HG03196 (cell line): ENCODE measurements at regions not wholly inside any gene's neighbourhood (a gene's known extent, or its start where the extent isn't known, plus 50 kb on each side); places are given as distances from the start of the nearest gene placed in this dataset.

Source experiments
- ATAC-seq: cut with Tn5 transposase; IDR thresholded peaks from one replicate; pipeline ENCODE4 v1.9.1; 2021; ENCODE audit not compliant: unreplicated experiment

GRCh38 chr2:5950736-5951135 is 258.6 kb downstream of the SOX11 start:
- no peak for ATAC-seq

DNA sequence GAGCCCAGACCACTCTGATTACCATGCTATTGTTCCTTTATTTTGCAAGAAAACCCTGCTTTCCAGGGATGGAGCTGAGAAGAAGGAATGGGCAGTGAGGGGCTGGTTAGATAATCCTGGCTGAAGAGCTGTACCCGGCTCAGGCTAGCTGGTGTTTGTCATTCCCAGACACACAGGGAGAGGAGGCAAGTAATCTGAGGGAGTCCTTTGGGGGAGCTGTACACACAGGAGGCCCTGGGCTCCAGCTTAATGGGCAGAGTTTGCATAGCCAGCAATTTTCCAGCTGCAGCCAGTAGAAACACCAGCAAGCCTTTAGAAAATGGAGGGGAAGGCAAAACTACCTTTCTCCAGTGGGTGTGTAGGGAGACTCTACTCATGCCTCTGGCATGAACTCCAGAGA is 259.3 kb downstream of the SOX11 start:
- ATAC-seq, result no peak

GRCh38 chr2:5953525-5953924 is 261.3 kb downstream of the SOX11 start:
- no peak for ATAC-seq

DNA sequence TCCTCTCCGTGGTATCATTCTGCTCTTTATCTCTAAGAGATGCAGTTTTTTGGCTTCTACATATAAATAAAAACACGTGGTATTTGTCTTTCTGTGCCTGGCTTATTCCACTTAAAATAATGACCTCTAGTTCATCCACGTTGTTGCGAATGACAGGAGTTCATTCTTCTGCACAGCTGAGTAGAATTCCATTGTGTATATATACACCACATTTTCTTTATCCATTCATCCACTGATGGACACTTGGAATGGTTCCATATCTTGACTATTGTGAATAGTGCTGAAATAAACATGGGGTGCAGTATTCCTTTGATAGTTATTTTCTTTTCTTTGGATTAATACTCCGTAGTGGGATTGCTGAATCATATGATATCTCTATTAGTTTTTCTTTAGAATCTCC is 262.3 kb downstream of the SOX11 start:
- ATAC-seq, result no peak

- ATAC-seq, result no peak
These were observed 263.7 kb downstream of the SOX11 start for GRCh38 chr2:5955921-5956320.

DNA sequence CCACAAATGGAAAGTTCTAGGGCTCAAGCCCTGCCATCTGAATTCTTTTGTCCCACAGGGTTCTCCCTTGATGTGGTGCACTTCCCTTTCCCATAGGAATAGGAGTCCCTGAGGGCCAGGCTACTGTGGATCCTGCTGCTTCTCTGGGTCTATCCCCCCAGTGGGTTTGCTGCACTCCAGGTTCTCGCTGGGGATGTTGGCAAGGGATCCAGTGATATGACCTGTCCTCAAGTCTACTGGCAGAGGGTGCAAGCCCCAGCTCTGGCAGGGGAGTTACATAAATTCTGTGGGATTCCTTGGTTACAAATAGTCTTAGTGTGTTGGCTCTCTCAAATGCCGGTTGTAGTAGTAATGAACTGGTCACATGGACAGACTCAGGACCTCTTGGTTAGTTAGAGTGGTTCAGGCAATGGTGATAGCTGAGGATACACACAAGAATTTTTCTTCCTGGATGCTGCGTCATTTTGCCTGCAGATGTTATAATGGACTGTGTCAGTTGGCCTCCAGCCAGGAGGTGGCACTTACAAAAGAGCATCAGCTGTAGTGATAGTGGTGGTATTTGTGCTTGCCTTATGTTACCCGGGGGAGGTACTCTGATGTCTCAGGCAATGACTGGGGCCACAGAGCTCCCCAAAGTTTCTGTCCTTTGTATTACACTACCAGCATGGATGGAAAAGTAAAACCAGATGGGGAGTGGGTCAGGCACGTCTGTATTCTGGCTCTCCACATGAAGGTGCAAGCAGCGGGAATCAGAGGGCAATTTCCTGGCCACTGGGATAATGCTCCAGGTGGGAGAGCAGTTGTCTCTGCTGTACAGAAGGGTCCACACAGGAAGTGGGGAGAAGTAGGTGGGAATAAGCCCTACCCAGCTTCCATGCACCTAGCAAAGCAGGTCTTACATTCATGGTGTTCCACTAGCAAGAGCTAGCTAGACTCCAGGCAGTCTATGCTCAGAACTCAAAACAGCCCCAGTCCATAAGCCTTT is 267.9 kb downstream of the SOX11 start:
- no peak for ATAC-seq

- no peak for ATAC-seq
These were observed 275.3 kb downstream of the SOX11 start for GRCh38 chr2:5967506-5967905.

DNA sequence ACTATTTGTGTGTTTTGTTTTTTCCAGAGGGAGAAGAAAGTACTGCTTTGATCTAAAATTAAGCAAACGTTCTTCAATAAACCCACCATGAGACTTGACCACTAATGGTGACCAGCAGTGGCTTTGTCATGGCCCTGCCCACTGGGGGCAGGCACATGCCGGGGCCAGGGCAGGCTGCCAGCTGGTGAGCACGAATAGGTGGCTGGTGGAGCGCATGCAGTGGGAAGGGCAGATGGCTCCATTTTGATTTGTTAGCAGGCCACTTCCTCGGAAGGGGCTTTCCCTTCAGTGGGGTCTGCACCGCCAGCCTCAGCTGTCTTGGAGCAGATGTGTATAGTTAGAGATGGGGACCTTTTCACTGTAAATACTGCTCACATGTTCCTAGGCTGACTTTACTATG is 277.1 kb downstream of the SOX11 start:
- no peak for ATAC-seq

DNA sequence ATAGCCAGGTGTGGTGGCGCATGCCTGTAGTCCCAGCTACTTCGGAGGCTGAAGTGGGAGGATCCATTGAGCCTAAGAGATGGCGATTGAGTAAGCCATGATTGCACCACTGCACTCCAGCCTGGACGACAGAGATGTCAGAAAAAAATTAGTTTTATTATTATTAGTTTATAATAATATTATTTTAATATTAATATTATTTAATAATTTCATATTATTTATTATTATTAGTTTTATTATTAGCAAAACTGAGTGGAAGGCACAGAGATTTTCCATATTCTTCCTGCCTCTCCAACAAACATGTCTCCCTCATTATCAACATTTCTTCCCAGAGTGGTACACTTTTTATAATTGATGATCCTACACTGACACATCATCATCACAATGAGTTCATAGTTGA is 278.2 kb downstream of the SOX11 start:
- ATAC-seq, result no peak

DNA sequence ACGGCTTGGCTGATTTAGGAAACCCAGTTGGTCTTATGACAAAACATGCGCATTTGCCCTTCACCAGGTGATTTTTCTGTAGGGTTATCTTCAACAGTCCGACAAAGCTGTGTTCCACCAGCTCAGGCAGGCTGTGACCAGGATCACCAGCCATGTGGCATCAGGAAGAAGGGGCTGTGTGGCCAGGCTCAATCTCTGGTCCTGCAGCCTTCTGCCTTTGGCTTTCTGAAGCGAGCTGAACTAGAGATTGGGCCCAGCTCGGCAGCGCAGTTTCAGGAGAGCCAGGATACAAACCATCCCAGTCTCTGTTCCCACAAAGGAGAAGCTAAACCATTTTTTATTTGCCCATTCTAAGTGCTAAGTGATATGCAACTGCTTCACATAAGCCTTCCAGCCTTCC is 282.3 kb downstream of the SOX11 start:
- ATAC-seq, result no peak

- no peak for ATAC-seq
These were observed 283.2 kb downstream of the SOX11 start for GRCh38 chr2:5975401-5975800.

DNA sequence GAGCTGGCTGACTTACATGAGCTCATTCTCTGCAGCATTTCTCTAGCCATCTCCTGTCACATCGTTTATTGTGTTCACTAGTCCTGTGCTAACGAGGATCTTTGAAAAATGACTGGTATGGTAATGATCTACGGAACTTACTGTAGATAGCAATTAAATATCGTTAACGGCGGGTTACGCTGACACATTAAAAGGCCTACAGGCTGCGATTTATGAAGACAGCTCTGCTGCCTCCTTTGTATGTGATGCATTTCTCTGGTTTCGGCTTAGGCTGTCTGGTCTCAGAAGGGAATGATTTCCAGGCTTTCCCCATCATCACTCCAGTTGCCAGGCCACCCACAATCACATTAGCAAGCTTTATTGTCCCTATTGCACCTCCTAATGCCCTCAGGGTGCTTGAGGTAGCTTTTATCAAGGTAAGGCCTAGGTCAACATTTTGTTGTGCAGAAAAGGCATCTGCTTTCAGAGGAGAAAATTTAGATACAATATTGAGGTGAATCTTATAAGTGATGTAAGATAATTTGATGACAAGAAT is 284.4 kb downstream of the SOX11 start:
- ATAC-seq, result no peak

GRCh38 chr2:5977477-5977876 is 285.3 kb downstream of the SOX11 start:
- no peak for ATAC-seq

DNA sequence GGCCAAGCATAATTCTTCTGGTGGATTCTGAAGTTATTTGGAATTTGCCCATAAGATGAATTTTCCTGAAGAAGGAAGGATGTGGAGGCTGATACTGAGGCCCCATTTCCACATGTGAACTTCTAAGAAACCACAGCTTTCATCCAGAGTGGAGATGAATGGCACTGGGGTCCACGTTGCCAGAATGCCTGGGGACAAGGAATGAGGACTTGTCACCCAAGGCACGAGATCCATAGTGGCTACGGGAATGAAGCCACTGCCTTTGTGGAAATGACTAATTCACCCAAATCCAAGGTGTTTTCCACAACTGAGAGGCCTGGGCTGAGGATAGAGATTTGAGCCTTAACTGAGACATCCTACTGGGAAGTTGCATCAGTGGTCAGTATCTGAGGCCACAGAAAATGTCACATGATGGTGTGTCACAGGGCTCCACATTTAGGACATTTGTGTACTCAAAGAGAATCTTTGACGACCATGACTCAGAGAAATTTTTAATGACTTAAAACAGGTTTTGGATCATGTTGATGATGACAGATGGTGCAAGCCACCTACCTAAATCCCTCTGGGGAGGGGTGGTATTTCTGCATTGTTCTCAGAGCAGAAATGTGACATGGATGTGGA is 286.1 kb downstream of the SOX11 start:
- no peak for ATAC-seq

DNA sequence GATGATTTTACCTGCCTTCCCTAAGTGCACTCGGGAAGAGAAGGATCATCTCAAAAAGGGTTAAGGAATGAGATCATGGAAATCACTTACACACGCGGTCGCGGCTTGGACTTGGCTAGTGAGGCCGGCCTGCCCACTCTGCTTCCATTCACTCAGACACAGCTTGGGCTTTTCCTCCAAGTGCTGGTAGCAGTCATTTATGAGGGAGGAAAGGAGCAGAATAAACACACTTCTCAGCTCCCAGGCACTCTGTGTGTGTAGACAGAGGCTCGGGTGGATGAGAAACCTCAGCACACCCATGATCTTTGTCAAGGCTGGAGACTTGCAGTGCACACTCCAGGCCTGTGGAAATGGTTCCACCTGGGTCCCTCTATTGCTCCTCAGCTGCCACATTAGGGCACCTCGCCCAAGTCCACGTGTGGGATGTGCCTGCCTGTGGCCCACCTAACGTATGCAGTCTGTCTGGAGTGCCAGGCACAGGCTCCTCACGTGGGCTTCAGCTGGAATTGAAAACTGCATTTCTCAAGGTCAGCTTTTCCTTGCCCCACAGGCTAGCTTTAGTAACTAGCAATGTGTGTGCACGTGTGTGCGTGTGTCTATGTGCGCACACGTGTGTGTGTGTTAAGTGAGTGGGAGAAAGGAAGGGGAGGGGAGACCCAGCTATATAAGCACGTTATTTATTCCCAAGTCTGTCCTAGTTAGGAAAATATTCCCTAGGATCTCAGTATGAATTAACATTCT is 288.4 kb downstream of the SOX11 start:
- no peak for ATAC-seq

DNA sequence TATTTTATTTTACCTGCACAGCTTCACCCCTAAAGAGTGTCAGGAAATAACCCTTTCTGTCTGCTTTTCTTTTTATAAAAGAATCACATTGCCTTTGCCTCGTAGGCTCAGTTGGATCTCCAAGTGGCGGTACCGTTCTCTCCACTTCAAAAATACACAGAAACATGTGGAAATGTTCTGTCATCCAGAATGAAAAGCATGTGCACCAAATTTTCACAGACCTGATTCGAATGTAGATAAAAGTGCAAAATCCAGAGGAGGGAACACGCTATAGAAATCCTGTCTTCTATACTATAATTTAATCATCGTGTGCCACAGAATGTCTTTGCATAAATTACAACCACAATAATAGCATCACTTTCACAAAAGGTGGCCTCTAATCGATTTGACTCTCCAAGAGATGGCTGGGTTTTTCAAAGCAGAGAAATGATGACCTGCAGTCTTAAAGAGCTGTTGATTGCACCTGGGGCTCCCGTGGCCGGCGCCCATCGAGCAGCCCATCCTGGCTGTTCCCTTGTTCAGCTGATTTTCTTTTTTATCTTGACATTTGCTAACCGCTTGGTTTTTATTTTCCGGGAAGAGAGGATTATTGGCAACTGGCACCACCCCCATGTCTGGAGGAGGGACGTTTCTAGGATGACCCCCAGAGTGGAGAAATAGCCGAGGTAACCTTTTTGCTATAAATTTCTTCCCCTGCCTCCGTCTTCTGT is 290.2 kb downstream of the SOX11 start:
- no peak for ATAC-seq

DNA sequence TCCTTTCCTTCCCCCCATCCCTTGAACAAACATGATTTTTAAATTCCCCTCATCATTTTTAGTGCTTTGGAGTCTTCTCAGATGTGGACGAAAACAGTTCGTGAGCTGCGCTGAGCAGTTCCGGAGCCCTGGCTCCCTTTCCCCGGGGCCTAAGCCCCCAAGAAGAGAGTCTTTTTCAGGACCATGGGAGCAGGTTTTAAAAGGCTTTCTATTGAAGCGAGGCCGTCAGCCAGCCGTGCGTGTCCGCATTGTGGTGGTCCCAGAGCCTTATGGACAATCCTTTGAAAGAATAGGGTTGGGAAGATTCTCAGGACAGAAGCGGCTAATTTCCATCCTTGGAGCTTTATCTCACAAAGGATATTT is 290.7 kb downstream of the SOX11 start:
- ATAC-seq, result no peak

DNA sequence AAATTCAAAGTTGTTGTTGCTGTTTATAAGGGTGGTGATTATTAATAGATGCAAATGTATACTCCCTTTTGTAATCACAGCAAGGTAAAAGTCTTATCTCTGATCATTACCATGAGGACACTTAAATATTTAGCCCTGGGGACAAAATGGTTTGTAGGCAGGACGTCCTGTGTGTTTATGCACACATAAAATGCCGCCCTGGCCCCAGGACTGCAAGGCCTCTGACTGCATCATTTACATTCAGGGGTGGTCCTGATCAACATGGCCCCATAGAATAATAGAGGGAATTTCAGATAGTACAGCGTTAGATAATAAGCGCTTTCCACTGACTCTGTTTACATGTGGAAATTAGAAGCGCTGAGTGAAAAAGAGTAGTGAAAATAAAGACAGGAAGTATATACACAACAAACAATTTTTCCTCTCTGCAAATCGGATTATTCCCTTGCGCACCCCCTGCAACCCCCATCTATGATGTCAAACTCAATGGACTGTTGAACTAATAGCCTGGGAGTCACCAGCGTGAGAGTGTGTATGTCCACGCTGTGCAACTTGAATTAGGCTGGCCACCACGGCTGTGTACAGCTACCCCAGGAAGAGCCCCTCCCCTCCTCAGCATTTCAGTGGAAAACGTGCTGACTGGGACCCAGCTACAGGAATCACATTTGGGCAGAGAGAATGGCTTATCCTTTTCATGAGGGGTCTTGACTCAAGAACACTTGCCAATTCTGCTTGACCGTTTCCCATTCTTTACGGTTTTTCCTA is 291.5 kb downstream of the SOX11 start:
- no peak for ATAC-seq

DNA sequence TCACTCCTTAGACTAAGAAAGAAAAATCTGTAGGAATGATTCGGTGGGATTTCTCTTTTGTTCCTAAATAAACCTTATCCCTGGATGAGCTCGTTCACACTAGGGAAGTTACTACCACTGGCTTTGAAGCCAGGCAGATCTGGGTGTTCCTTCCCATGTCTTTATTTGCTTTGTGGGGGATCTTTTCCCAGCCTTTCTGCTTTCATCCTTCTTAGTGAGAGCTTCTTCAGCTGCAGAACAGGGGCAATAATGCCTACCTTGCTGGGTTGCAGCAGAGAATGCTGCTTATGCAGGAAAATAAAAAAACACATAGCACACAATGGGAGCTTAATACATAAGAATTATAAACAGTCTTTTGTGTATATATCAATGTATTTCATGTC is 292.1 kb downstream of the SOX11 start:
- no peak for ATAC-seq

- no peak for ATAC-seq
These were observed 292.8 kb downstream of the SOX11 start for GRCh38 chr2:5984946-5985345.
